H9 (cell line): ENCODE measurements at regions not wholly inside any gene's neighbourhood (a gene's known extent, or its start where the extent isn't known, plus 50 kb on each side); places are given as distances from the start of the nearest gene placed in this dataset.

Experiments used
- DNase-seq: peaks from one replicate; pipeline ENCODE4 v3.0.0-alpha.2; 2017
- H2AFZ ChIP-seq: one replicate; pipeline ENCODE4 v1.6.1; 2013; ENCODE audit warnings: mild to moderate bottlenecking, low read length, control low read depth, moderate library complexity
- H2AK5ac ChIP-seq: 2 replicates; pipeline ENCODE4 v1.6.1; 2013; ENCODE audit warnings: low read length, control low read depth, mixed read lengths; ENCODE audit not compliant: insufficient read length
- H2BK120ac ChIP-seq: one replicate; pipeline ENCODE4 v1.6.1; 2013; ENCODE audit warnings: low read depth, mild to moderate bottlenecking, low read length, control low read depth, inconsistent platforms; ENCODE audit not compliant: poor library complexity, severe bottlenecking
- H2BK12ac ChIP-seq: 2 replicates; pipeline ENCODE4 v1.6.1; 2013; ENCODE audit warnings: low read length, control low read depth, mixed read lengths, low read depth; ENCODE audit not compliant: insufficient read length
- H2BK15ac ChIP-seq: 2 replicates; pipeline ENCODE4 v1.6.1; 2013; ENCODE audit warnings: low read depth, low read length, control low read depth
- H2BK20ac ChIP-seq: one replicate; pipeline ENCODE4 v1.6.1; 2013; ENCODE audit warnings: low read depth, mild to moderate bottlenecking, low read length, control low read depth, inconsistent platforms; ENCODE audit not compliant: poor library complexity, severe bottlenecking
- H2BK5ac ChIP-seq: 2 replicates; pipeline ENCODE4 v1.6.1; 2013; ENCODE audit warnings: low read length, control low read depth, mixed read lengths; ENCODE audit not compliant: insufficient read length
- H3K14ac ChIP-seq: 2 replicates; pipeline ENCODE4 v1.6.1; 2013; ENCODE audit warnings: low read length, control low read depth; ENCODE audit not compliant: insufficient read depth
- H3K18ac ChIP-seq: 2 replicates; pipeline ENCODE4 v1.6.1; 2013; ENCODE audit warnings: low read depth, mild to moderate bottlenecking, mixed read lengths, low read length, control low read depth; ENCODE audit not compliant: insufficient read length
- H3K23ac ChIP-seq: 2 replicates; pipeline ENCODE4 v1.6.1; 2013; ENCODE audit warnings: low read length, control low read depth, mixed read lengths, low read depth; ENCODE audit not compliant: insufficient read length
- H3K23me2 ChIP-seq: 2 replicates; pipeline ENCODE4 v1.6.1; 2013; ENCODE audit warnings: low read depth, mild to moderate bottlenecking, mixed read lengths, low read length, control low read depth; ENCODE audit not compliant: insufficient read length, poor library complexity, severe bottlenecking
- H3K27ac ChIP-seq: 2 replicates; pipeline ENCODE4 v1.5.1; 2013; ENCODE audit warnings: low read length, control low read depth, mixed read lengths, low read depth; ENCODE audit not compliant: insufficient read length
- H3K27me3 ChIP-seq: 2 replicates; pipeline ENCODE4 v1.6.1; 2013; ENCODE audit warnings: low read length, control low read depth, inconsistent platforms; ENCODE audit not compliant: insufficient read depth
- H3K4ac ChIP-seq: 2 replicates; pipeline ENCODE4 v1.6.1; 2013; ENCODE audit warnings: low read depth, mild to moderate bottlenecking, control low read depth, inconsistent platforms, low read length, moderate library complexity
- H3K4me1 ChIP-seq: 2 replicates; pipeline ENCODE4 v1.6.1; 2013; ENCODE audit warnings: low read length, control low read depth, inconsistent platforms; ENCODE audit not compliant: insufficient read depth
- H3K4me2 ChIP-seq: 2 replicates; pipeline ENCODE4 v1.6.1; 2013; ENCODE audit warnings: low read length, control low read depth, mixed read lengths; ENCODE audit not compliant: insufficient read length, insufficient read depth
- H3K56ac ChIP-seq: 2 replicates; pipeline ENCODE4 v1.6.1; 2013; ENCODE audit warnings: low read depth, mild to moderate bottlenecking, mixed read lengths, low read length, control low read depth; ENCODE audit not compliant: insufficient read length
- H3K79me1 ChIP-seq: 2 replicates; pipeline ENCODE4 v1.6.1; 2013; ENCODE audit warnings: low read depth, mild to moderate bottlenecking, moderate library complexity, low read length, control low read depth, inconsistent platforms; ENCODE audit not compliant: insufficient read depth, poor library complexity, severe bottlenecking
- H3K79me2 ChIP-seq: 2 replicates; pipeline ENCODE4 v1.6.1; 2013; ENCODE audit warnings: low read length, control low read depth, inconsistent platforms; ENCODE audit not compliant: insufficient read depth
- H3K9ac ChIP-seq: 2 replicates; pipeline ENCODE4 v1.6.1; 2013; ENCODE audit warnings: low read length, control low read depth, mixed read lengths; ENCODE audit not compliant: insufficient read length; ENCODE audit errors: extremely low read depth
- H3K9me3 ChIP-seq: one replicate; pipeline ENCODE4 v1.6.1; 2013; ENCODE audit warnings: low read depth, low read length, inconsistent platforms; ENCODE audit not compliant: control insufficient read depth
- H3T11ph ChIP-seq: one replicate; pipeline ENCODE4 v1.6.1; 2013; ENCODE audit warnings: mild to moderate bottlenecking, low read length, control low read depth, inconsistent platforms
- H4K20me1 ChIP-seq: one replicate; pipeline ENCODE4 v1.6.1; 2013; ENCODE audit not compliant: control insufficient read depth, insufficient read length, insufficient read depth
- H4K5ac ChIP-seq: 2 replicates; pipeline ENCODE4 v1.6.1; 2013; ENCODE audit warnings: low read depth, mild to moderate bottlenecking, mixed read lengths, low read length, control low read depth; ENCODE audit not compliant: insufficient read length
- H4K8ac ChIP-seq: replicated peaks from 2 replicates; pipeline ENCODE4 v1.6.1; 2013; ENCODE audit warnings: low read length, control low read depth, mixed read lengths, low read depth; ENCODE audit not compliant: insufficient read length
- H4K91ac ChIP-seq: 2 replicates; pipeline ENCODE4 v1.6.1; 2013; ENCODE audit warnings: low read depth, mild to moderate bottlenecking, moderate library complexity, mixed read lengths, low read length, control low read depth; ENCODE audit not compliant: insufficient read length
- H3K27ac Mint-ChIP-seq, 3 experiments: 2 replicates in 2 of 3; 3 replicates in 1 of 3; pipeline ENCODE4 v1.8.0; 2020 to 2021; ENCODE audit warnings: mixed read lengths in 3 of 3, mild to moderate bottlenecking in 1 of 3, moderate library complexity in 1 of 3
- H3K27me3 Mint-ChIP-seq: 2 replicates; pipeline ENCODE4 v1.8.0; 2021; ENCODE audit warnings: low read depth, mild to moderate bottlenecking, moderate library complexity, mixed read lengths
- H3K36me3 Mint-ChIP-seq, 3 experiments: 2 replicates in 2 of 3; 3 replicates in 1 of 3; pipeline ENCODE4 v1.8.0; 2020 to 2021; ENCODE audit warnings: low read depth in 3 of 3, mixed read lengths in 3 of 3; ENCODE audit not compliant: insufficient read depth in 1 of 3
- H3K4me1 Mint-ChIP-seq, 2 experiments: 2 replicates each; pipeline ENCODE4 v1.8.0; 2020; ENCODE audit warnings: mixed read lengths in 2 of 2
- H3K4me3 Mint-ChIP-seq, 2 experiments: 2 replicates in 1 of 2; 3 replicates in 1 of 2; pipeline ENCODE4 v1.8.0; 2020 to 2021; ENCODE audit warnings: mild to moderate bottlenecking in 2 of 2, mixed read lengths in 2 of 2, moderate library complexity in 1 of 2
- H3K9me3 Mint-ChIP-seq, 2 experiments: 2 replicates in 1 of 2; 3 replicates in 1 of 2; pipeline ENCODE4 v1.8.0; 2020; ENCODE audit warnings: mild to moderate bottlenecking in 2 of 2, mixed read lengths in 2 of 2, moderate library complexity in 1 of 2
- WGBS: extraction: QIAGEN DNeasy Blood & Tissue Kit; methylation state at CpG from one replicate; pipeline ENCODE4 v1.1.7; 2013; ENCODE audit warnings: missing lambda C conversion rate, low lambda C conversion rate, mixed read lengths; ENCODE audit not compliant: insufficient read length; ENCODE audit errors: extremely low coverage; 5-methylcytosine and 5-hydroxymethylcytosine counted together
- TF ChIP-seq, protein P1 (sequence below): fragments of 200-600 bp; sonication (generic); conservative IDR thresholded peaks from 3 replicates; pipeline ENCODE4 v1.8.0; 2021; ENCODE audit warnings: antibody characterized with exemption, mild to moderate bottlenecking

DNA sequence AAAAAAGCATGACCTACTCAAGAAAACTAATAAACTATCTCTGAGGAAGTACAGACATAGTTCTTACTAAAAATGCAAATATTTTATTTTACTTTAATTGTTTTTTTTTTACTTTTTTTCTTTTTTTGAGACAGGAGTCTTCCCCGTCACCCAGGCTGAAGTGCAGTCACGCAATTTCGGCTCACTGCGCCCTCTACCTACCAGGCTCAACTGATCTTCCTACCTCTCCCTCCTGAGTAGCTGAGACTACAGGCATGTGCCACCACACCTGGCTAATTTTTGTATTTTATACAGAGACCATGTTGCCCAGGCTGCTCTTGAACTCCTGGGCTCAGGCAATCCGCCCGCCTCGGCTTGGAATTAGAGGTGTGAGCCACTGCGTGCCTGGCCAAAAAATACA lies 1263.1 kb downstream of the KCNT2 start:
- peak; percentile 73 for DNase-seq
- Histone ChIP-seq H3K9me3 (no peaks in the 10 kb centered on the region), H4K91ac (no peak overlapping the region), H2BK5ac (no peak overlapping the region), H3K27ac (no peak overlapping the region), H2BK12ac (no peak overlapping the region), H2AFZ (no peak overlapping the region), H3K27me3 (no peaks in the 10 kb centered on the region), H2BK120ac (no peak overlapping the region), H3K14ac (no peak overlapping the region), H3K56ac (no peak overlapping the region), H3K4me1 (no peaks in the 10 kb centered on the region), H4K5ac (no peak overlapping the region), H3K9ac (no peak overlapping the region), H3T11ph (no peak overlapping the region), H2AK5ac (no peak overlapping the region), H3K79me2 (no peaks in the 10 kb centered on the region), H4K8ac (no peak overlapping the region), H2BK20ac (no peak overlapping the region), H3K23me2 (no peaks in the 10 kb centered on the region), H3K18ac (no peak overlapping the region), H2BK15ac (no peak overlapping the region), H3K23ac (no peak overlapping the region), H3K4ac (no peak overlapping the region), H4K20me1 (no peaks in the 10 kb centered on the region), H3K79me1 (no peaks in the 10 kb centered on the region), H3K4me2 (no peak overlapping the region)
- no CpG with 5 or more reads among the region's 8 CpGs for WGBS
- TF ChIP-seq, protein P1, sequence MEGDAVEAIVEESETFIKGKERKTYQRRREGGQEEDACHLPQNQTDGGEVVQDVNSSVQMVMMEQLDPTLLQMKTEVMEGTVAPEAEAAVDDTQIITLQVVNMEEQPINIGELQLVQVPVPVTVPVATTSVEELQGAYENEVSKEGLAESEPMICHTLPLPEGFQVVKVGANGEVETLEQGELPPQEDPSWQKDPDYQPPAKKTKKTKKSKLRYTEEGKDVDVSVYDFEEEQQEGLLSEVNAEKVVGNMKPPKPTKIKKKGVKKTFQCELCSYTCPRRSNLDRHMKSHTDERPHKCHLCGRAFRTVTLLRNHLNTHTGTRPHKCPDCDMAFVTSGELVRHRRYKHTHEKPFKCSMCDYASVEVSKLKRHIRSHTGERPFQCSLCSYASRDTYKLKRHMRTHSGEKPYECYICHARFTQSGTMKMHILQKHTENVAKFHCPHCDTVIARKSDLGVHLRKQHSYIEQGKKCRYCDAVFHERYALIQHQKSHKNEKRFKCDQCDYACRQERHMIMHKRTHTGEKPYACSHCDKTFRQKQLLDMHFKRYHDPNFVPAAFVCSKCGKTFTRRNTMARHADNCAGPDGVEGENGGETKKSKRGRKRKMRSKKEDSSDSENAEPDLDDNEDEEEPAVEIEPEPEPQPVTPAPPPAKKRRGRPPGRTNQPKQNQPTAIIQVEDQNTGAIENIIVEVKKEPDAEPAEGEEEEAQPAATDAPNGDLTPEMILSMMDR = peak; percentile 77
- no peaks in the 10 kb centered on the region for H3K9me3 Mint-ChIP-seq
- H3K4me1 Mint-ChIP-seq = peaks cover 8 to 11% of the 10 kb centered on the region in 2 experiments
- no peak overlapping the region; a peak in 1 of 7 replicates for H3K27ac Mint-ChIP-seq
- H3K27me3 Mint-ChIP-seq = no peaks in the 10 kb centered on the region
- H3K36me3 Mint-ChIP-seq = no peaks in the 10 kb centered on the region
- H3K4me3 Mint-ChIP-seq = no peak overlapping the region
